Stimulated activated CD4-positive, alpha-beta T cell treated with anti-CD3 and anti-CD28 coated beads, Interleukin-15, amount 100 ng/mL, for 24 hours (primary cell): ENCODE measurements at regions not wholly inside any gene's neighbourhood (a gene's known extent, or its start where the extent isn't known, plus 50 kb on each side); places are given as distances from the start of the nearest gene placed in this dataset.
"Not testable (repeated sequence)": the region's sequence is repeated elsewhere in the genome, so short reads cannot be mapped to it uniquely, and the experiment has no call there.

Experiments
- DNase-seq: peaks from one replicate; pipeline ENCODE4 v3.0.0-alpha.2; 2020

- no peak for DNase-seq
Measured at GRCh38 chr2:126952216-126952615, 53.5 kb downstream of the TEX51 start.

- DNase-seq: no peak
Measured at GRCh38 chr2:126953483-126953882, 54.8 kb downstream of the TEX51 start.

- no peak for DNase-seq
Measured at GRCh38 chr2:126954831-126955230, 56.1 kb downstream of the TEX51 start.

GRCh38 chr2:126956773-126957172 lies 58.1 kb downstream of the TEX51 start:
- DNase-seq: not testable (repeated sequence)

GRCh38 chr2:126963390-126963789 lies 64.7 kb downstream of the TEX51 start:
- no peak for DNase-seq

DNA sequence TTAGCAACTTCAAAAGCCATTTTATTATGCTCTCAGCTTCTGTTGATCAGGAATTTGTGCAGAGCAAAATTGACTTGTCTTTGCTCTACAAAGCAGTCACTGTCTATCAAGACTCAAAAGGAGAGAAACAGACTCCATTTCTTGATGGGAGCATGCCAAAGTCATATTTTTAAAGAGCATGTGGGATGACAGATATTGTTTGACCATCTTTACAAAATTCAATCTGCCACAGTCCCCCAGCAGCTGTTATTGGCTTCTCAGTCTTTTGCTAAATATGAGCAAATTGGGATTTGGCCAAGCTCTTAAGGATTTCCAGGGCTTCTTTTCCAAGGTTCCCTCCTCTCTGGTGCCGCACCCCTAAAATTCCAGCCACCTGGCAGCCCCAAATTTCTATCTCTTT lies 67.9 kb downstream of the TEX51 start:
- no peak for DNase-seq

GRCh38 chr2:126970583-126970982 lies 71.9 kb downstream of the TEX51 start:
- no peak for DNase-seq

DNA sequence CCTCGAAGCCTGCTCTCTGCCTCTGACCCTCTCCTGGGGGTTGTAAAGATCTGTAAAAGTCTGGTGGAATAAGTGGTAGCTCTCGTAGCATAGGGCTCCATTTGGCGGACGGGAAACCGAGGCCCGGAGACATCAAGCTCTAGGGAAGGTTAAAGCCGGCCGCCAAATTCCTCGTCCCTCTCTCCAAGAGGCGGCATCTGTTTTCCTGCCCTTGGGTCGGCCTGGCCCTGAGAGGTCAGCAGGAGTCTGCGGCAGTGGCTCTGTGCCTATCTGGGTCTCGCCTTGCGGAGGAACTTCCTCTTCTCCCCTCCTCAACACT lies 72.4 kb downstream of the TEX51 start:
- DNase-seq: no peak

DNA sequence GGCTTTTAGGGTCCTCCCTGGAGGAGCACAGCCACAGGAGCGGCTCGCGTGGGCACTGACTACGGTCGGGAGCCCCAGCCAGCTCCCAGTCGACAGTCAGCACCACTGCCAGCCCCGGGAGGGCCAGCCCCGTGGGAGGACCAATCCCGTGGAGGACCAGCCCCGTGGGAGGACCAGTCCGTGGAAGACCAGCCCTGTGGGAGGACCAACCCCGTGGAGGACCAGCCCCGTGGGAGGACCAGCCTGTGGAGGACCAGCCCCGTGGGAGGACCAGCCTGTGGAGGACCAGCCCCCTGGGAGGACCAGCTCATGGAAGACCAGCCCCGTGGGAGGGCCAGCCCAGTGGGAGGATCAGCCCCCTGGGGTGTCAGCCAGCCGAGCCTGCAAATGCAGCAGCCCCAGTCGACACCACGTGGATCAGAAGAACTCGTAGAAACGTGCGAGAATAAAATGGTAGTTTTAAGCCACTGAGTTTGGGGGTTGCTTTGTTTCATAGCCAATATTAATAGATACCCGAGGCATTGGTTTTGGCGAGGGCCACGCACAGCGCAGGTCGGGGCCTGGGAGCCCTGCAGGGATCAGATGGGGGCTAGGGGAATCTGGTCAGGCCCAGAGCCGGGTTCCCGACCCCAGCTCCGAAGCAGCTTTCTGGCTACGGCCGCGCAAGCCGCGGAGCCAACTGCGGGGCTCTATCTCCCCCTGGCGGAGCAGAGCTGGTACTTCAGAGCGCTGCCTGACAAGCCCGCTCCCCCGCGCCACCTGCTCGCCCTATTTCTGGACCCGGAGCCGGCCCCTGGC lies 73.0 kb downstream of the TEX51 start:
- DNase-seq: peak; percentile 78

DNA sequence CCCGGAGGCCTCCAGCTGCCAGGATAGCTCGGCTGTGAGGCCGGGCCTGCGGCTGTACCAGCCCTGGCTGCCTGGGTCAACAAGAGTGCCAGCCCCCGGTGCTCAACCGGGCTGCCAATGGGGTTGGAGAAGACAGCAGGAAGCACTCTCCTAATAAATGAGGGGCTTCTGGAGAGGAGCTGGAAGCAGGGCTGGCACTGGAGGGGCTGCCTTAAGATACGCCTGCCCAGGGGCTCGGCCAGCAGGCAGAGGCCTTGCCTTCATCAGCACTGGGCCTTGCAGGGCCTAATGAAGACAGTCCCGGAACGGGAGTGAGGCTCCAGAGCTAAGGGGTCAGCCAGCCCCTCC lies 73.6 kb downstream of the TEX51 start:
- no peak for DNase-seq

GRCh38 chr2:126973745-126974144 lies 75.1 kb downstream of the TEX51 start:
- no peak for DNase-seq

DNA sequence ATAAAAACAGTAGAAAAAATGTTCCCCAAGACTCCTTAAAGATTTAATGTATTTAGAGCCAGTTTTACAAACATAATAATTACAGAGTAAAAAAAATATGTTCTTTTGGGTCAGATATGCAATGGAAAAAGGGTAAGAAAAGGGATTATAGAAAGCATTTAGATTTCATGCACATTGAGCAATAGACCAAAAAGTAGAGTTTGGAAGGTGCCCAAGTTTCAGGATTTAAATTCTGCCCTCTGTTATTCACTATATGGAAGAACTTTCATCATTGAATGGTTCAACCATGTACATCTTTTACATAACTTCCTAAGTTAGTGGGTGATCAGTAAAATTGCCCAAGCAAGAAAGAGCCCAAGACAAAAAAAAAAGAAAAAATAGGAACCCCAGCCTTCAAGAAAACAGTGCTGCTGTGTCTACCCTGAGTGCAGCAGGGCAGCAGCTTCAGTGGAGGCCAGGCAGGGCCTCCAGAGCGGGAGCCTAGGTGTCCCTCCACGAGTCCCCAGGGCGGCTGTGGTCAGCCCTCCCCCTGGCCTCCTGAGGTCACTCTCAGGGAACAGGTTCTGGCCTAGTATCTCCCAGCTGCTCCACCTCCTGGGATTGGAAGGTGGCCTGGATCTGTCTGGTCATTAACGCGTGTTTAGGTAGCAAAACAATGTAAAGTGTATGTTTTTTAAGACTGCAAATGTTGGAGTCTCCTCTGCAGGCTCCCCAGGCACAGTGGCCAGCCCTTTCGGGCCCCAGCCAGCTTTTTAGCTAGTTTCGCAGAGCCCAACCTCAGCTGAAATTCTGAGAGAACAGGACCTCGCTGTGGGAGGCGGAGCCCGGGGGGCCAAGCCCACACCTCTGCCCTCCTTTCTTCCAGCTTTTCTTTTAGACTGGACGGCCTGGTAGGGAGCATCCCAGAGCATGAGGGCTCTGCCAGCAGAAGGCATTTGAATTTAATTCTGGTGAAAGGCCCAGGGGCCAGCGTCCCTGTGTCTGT lies 77.3 kb downstream of the TEX51 start:
- DNase-seq: no peak

DNA sequence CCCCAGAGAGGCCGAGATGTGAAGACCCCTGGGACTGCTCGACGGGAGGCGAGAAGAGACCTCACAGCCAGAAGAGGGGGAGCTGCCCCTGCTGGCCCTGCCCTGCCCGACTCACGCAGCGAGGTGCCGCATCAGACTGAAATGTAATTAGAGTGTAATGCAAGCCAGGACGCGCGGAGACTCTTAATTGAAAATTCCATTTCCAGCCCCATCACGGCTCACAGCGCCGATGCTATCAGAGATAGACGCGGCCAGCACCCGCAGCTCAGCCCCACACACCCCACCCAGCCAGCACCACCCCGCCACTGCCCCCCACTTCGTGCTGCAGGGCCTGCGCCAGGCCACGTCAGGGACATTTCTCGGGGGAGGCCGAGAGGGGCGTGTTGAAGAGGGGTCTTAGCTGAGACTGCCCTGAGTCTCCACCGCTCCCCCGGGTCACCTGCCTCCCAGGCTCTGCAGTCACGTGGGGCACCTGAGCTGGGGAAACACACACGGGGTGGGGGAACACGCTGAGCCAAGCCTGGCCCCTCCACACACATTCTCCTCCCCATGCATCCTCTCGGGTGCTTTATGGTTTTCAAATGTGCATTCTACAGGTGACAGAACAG lies 78.1 kb downstream of the TEX51 start:
- no peak for DNase-seq

DNA sequence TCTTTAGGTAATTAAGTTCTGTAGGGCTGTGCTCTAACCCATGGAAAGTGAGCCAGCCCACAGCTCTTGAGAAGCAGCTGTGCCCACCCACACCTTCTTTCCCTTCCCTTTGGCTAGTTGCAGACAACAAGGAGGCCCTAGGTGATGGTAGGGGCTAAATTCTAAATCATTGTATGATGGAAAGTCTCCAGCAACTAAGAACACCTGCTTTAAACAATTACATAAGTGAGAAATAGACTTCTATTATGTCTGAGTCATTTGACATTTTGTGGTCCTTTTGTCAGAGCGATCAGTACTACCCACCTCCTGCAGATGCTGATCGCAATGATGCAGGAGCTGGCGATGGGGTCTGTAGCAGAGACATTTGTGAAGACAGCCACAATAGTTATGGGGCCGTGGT lies 79.6 kb downstream of the TEX51 start:
- DNase-seq: no peak

- DNase-seq: no peak
Measured at GRCh38 chr2:126979039-126980003, 80.6 kb downstream of the TEX51 start.

DNA sequence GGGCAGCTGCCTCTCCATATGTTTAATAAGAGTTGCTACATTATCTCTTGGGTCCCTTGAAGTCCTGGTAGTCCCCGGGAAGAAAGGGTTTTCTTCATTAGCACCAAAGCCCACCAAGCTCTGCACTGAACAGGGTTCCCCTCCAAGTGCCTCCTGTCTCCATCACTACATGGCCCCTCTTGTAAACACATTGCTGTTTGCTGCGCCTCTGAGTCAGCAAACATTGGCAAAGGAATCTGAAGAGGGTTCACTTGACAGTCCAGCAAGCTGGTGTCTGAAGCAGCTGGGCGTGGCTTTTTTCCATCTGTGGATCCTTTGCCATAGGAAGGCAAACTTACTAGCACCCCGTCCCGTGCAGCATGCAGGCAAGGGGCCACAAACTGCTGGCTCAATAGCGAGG lies 82.8 kb downstream of the TEX51 start:
- DNase-seq: no peak

GRCh38 chr2:126982935-126983334 lies 84.2 kb downstream of the TEX51 start:
- DNase-seq: no peak

DNA sequence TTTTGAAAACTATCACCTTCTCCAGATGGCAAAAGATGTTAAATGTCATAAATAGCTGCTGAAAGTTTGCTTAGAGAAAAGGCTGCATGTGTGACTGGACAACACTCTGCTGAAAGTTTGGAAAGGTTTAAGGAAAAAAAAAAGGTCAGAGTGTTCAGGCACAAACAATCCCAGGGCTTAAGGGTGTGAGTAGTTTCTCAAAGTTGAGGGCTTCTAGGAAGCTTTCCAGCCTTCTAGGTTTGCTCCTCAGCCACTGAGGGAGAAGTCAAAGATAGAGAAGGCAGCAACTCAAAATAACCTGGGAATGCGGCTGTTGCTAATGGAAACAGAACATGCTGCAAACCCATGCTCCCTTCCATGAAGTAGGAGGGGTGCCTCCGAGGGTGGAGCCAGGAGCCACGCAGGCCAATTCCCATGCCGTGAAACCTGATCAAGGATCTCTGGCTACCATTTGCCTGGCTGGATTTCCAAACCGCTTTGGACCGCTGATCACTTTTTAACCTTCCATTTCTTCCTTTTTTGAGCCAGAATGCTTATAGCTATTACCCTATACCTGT lies 88.0 kb downstream of the TEX51 start:
- no peak for DNase-seq

DNA sequence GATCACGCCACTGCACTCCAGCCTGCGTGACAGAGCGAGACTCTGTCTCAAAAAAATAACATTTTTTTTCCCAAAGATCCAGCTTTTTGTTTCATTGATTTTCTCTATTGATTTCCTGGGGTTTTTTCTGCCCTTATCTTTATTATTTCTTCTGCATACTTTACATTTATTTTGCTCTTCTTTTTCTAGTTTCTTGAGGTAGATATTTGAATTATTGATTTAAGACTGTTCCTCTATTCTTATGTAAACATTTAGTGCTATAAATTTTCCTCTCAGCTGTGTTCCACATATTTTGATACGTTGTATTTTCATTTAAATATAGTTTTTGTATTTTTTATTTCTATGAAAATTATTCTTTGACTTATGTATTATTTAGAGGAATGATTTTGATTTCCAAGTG lies 89.8 kb downstream of the TEX51 start:
- DNase-seq: no peak

DNA sequence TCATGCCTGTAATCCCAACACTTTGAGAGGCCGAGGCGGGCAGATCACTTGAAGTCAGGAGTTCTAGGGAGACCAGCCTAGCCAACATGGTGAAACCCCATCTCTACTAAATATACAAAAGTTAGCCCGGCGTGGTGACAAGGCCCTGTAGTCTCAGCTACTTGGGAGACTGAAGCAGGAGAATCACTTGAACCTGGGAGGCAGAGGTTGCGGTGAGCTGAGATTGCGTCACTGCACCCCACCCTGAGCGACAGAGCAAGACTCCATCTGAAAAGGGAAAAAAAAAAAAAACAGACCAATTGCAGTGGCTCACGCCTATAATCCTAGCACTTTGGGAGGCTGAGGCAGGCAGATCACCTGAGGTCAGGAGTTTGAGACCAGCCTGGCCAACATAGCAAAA lies 90.4 kb downstream of the TEX51 start:
- DNase-seq: not testable (repeated sequence)

DNA sequence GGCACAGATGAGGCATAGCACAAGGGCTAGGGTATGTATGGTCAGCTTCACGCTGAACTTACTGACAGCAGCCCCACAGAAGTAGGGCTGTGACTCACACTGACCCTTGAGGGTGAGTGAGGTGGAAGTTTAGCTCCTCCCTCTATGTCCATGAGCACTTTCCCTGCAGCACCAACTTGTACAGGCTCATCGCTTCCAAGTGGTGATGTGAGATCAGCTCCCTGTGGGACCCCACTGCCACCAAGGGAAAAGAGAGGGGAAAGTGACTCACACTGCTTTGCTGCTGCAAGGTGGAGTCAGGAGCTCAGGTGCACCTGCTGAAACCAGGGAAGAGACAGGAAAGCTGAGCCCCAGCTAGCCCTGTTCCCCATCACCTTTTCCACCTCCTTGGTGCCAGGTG lies 91.5 kb downstream of the TEX51 start:
- no peak for DNase-seq
